ENCODE measurements at regions not wholly inside any gene's neighbourhood (a gene's known extent, or its start where the extent isn't known, plus 50 kb on each side); places are given as distances from the start of the nearest gene placed in this dataset.
"Not testable (repeated sequence)": the region's sequence is repeated elsewhere in the genome, so short reads cannot be mapped to it uniquely, and the experiment has no call there.

- DNase-seq (ENCODE audit: low read depth): no peak
These were observed 446.2 kb upstream of the ALCAM start for GRCh38 chr3:104920512-104920911.

DNA sequence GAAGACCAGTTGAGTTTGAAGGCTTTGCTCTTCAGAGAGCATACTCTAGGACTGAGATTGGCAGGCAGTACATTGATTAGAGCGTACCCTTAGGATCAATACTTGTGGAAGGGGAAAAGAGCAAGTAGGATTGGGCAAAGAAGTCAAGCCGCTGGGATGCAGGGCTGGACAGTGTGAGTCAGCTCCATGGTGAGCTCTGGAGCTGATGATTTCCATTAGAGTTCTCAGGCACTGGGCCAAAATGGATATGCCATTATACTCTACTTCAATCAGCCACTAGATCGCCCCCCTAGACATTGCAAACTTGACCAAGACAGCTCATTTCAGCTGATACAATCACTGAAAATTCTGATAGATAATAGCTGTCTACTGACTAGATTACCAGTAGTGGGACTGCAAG, 432.7 kb upstream of the ALCAM start:
- DNase-seq (ENCODE audit: low read depth): no peak

DNA sequence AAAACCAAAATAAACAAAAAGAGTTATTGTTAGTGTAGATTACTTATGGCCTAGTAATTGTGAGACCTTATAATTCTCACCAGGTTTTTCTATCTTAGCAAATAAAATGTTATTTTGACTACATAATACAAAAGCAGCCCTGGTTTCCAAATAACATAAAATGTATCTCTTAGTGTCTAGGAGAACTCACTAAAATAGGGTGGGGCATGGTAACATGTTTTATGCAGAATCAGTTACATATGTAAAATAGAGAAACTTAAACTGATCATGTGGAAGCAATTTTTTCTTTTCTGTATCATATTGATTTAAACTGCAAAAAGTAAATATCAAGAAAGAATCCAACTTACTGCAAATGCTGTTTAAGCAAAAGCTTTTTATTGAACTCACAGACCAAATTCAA, 431.1 kb upstream of the ALCAM start:
- no peak for DNase-seq (ENCODE audit: low read depth)

DNA sequence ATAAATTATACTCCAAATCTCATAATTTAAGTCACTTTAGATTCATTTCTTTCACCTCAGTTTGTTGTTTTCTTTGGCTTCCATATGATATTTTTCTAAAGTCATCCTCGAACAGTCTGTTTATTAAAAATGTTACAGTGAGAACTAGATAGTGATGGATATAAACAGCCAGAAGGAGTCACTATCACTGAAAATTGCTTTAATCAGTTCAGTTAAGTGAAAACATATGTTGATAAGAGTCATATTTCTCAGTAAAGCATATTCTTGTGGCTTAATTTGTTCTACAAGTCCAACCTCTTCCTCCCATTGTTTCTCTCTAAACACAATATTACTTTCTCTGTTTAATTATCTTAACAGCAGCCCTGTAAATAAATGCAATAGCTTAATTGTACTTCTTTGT, 427.5 kb upstream of the ALCAM start:
- no peak for DNase-seq (ENCODE audit: low read depth)

GRCh38 chr3:104941785-104942184, 424.9 kb upstream of the ALCAM start:
- no peak for DNase-seq (ENCODE audit: low read depth)

- DNase-seq (ENCODE audit: low read depth): no peak
These were observed 422.7 kb upstream of the ALCAM start for GRCh38 chr3:104943974-104944373.

GRCh38 chr3:104947943-104948342, 418.8 kb upstream of the ALCAM start:
- DNase-seq (ENCODE audit: low read depth): no peak

DNA sequence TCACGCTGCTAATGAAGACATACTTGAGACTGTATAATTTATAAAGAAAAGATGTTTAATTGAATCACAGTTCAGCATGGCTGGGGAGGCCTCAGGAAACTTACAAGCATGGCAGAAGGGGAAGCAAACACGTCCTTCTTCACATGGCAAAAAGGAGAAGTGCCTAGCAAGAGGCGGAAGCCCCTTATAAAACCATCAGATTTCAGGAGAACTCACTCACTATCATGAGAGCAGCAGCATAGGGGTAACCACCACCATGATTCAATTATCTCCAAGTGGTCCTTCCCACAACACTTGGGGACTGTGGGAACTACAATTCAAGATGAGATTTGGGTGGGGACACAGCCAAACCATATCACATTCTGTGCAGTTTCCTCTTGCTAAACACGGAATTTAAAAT, 416.9 kb upstream of the ALCAM start:
- not testable (repeated sequence) for DNase-seq (ENCODE audit: low read depth)

DNA sequence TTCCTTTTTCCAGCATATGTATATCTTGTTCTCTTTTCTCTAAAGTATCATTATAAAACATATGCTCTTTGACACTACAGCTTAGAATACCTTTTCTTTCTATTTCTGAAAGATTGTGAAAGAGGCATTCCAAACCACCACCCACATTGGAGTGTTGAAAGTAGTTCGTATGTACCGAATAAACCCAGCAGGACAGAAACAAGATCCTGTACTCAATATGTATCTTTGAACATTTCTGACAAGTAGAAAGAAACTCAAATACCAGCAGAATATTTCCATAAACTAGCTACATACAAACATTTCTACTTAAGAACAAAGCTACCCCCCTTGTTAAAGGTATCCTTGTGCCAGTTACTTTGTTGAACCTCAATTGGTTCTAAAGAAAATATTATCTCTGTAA, 415.3 kb upstream of the ALCAM start:
- DNase-seq (ENCODE audit: low read depth): no peak

DNA sequence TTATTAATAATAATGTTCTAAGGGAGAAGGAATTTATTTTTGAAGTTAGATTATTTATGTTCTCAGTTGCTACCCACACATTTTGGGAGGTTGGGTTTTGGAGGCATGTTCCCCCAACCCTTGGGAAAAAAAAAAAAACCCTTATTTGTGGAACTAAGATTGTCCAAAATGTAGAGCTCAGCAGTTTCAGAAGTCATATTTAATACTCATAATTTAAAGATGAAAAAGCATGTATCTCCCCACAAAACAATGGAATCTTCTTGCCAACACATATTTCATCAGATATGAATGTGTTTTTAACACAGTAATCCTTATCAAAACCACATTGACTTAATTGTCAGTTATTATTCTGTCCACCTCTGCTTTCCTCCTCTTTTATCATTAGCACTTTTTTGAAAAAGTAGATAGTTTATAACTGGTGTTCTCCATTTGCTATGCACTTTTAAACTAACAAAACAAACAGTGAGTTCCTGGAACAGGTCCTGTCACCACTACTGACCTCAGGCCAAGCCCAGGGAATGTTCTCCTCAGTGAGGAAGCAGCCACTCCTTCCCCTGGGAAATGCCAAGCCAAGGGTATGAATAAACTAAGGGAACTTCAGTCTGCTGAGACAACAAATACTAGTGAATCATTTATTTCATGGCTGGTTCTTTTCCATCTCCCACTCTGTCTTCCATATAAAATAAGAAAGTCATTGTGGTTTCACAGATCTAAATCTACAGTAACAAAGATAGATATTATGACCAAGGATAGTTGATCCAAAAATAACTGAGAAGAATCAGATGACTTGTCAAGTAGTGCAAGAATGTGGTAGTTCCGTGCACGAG, 414.4 kb upstream of the ALCAM start:
- DNase-seq (ENCODE audit: low read depth): no peak

DNA sequence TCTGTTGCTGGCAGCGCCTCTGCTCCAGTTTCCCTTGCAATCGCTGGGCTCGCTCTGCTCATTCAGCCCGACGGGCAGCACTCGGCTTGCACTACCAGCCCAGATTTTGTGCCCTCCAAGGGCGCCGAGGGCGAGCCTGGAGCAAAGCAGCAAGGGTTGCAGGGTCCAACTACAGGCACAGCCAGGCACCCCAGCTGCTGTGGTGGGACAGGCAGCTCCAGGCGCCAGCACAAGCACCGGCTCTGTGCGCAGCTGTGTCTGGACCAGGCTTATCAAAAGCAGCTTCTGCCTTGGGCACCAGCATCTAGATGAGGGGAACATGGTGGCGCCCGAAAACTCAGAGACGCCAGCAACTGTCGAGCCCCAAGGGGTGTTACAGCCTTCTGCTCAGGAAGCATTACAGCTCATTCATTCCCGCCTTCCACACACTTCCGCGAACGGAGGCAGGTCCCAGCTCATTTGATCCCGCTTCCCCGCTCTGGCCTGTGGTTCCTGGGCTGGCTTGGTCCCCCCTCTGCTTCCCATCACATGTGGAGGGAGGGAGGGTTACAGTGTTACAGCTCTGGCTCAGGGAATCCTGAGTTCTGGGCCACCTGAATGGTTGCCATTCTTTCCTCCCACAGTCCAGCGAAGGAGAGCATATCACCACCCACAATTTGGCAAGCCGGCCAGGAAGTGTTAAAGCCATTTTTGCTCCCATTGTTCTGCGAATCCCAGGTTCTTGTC, 409.9 kb upstream of the ALCAM start:
- no peak for DNase-seq (ENCODE audit: low read depth)

- DNase-seq (ENCODE audit: low read depth): no peak
These were observed 406.1 kb upstream of the ALCAM start for GRCh38 chr3:104960579-104960978.

GRCh38 chr3:104961851-104962250, 404.9 kb upstream of the ALCAM start:
- no peak for DNase-seq (ENCODE audit: low read depth)

GRCh38 chr3:104974316-104974715, 392.4 kb upstream of the ALCAM start:
- no peak for DNase-seq (ENCODE audit: low read depth)

DNA sequence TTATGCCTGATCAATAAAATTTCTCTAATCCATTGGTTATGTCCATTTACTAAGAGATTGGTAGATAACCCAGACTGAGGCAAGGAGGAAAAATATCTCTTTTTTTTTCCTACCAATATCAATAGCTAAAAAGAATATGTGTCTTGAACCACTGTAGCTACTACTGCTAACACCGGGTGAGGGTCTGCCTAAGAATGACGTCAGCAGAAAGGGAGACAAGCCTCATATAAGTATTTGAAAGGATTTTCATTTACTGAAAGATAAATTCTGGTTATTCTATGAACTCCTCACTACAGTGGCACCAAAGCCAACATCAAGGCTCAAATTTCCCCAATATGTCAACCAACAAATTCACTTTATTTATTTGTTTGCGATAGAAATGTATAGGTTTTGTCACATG, 389.0 kb upstream of the ALCAM start:
- DNase-seq (ENCODE audit: low read depth): no peak

DNA sequence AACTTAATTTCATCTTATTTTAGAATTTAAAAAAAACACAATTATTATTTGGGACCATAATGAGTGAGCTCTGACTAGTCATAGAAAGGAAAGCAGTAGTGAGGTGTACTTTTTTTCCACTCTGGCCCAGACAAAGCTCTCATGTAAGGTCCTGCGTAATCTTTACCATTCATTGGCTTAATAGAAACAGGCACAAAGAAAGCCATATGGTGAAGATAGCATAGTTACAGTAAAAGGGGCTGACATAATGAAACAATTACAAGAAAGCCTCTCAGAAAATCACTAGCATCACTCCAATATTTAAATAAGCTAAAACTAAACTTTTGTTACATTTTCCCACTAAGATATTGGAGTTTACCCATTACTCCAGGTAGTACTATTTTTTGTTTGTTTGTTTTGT, 384.6 kb upstream of the ALCAM start:
- no peak for DNase-seq (ENCODE audit: low read depth)

DNA sequence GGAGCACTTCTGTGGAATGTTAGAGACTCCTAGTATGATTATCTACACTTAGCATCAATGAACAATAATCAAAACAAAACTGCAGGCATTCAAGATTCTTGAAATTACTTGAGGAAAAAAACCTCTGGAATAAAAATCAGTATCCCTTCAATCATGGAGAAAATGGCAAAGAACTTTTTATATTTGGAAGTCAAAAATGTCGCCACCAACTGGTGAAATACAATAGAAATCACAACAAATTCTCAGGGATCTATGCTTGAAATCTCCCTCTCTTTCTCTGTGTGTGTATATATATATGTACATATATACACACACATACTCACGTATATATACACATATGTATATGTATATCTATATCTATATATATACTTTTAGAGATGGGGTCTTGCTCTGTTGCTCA, 378.9 kb upstream of the ALCAM start:
- DNase-seq (ENCODE audit: low read depth): no peak

DNA sequence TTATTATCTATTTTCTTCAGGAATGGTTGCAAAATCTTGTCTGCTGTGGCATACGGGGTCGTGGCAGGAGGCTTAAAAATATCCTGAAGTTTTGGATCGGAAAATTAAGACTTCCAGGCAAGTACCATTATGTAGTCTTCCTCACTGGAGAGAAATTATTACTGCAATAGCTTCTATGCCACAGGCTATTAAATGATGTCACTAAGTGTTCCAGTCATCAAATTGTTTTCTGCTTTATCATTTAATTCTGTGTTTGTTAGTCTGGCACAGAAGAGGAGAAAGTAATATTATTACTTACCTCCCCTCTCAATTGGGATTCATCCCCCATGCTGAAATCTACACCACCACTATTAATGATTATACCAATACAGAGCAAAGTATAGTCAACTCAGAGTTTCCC, 378.2 kb upstream of the ALCAM start:
- DNase-seq (ENCODE audit: low read depth): no peak

GRCh38 chr3:104989878-104990277, 376.8 kb upstream of the ALCAM start:
- no peak for DNase-seq (ENCODE audit: low read depth)

- DNase-seq (ENCODE audit: low read depth): no peak
These were observed 376.0 kb upstream of the ALCAM start for GRCh38 chr3:104990758-104991157.

- DNase-seq (ENCODE audit: low read depth): no peak
These were observed 374.0 kb upstream of the ALCAM start for GRCh38 chr3:104992676-104993075.

DNA sequence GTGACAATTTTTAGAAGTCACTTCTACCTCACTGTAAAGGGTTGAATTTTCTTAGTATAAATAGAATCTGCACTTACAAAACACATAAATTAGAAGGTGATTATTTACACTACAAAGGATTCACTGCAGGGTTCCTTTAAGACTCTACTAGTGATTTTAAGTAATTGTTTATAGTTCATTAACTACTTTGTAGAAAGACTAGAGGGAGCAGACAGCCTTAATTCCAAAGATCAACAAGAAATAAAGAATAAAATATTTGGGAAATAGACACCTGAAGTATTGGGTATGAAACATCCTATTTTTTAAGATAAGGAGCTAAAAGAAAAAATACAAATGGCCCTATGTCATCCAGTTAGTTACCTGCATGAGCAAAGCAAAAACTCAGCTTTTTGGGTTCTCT, 360.5 kb upstream of the ALCAM start:
- DNase-seq (ENCODE audit: low read depth): no peak

- DNase-seq (ENCODE audit: low read depth): no peak
These were observed 353.1 kb upstream of the ALCAM start for GRCh38 chr3:105013657-105014056.

GRCh38 chr3:105014631-105015030, 352.1 kb upstream of the ALCAM start:
- no peak for DNase-seq (ENCODE audit: low read depth)
